ENCODE measurements at regions not wholly inside any gene's neighbourhood (a gene's known extent, or its start where the extent isn't known, plus 50 kb on each side); places are given as distances from the start of the nearest gene placed in this dataset.

- no peak for TF ChIP-seq CTCF (conservative IDR thresholded peaks at IDR 0.05 in 1 of 2, IDR thresholded peaks at IDR 0.05 in 1 of 2; ENCODE audit: low read depth in 1 of 2, low read length in 2 of 2)
- no peak for TF ChIP-seq EZH2 (IDR thresholded peaks at IDR 0.05; ENCODE audit: low read length, missing control alignments)
These were observed 161.2 kb downstream of the FOXO1 start for GRCh38 chr13:40505196-40505595.

Measured in fibroblast of lung (primary cell).